ENCODE measurements at regions not wholly inside any gene's neighbourhood (a gene's known extent, or its start where the extent isn't known, plus 50 kb on each side); places are given as distances from the start of the nearest gene placed in this dataset.

DNA sequence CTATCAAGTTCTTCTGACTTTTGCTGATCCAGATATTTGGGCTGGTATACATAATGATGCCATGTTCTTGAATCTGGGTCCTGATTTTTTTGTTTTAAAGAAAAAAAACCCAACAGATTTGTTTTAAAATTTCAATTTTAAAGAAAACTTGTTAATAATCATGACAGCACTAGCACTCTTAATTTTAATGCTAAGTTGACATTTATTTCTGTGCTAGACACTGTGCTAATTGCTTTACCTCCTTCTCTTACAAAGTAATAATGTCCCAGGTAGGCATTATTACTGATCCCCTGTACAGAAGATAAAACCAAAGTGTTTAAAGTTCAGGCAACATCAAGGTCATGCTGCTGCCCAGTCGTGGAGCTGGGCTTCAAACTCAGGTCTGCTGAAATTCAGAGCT is 101.9 kb downstream of the ZNF608 start:
- DNase-seq: no peak

DNA sequence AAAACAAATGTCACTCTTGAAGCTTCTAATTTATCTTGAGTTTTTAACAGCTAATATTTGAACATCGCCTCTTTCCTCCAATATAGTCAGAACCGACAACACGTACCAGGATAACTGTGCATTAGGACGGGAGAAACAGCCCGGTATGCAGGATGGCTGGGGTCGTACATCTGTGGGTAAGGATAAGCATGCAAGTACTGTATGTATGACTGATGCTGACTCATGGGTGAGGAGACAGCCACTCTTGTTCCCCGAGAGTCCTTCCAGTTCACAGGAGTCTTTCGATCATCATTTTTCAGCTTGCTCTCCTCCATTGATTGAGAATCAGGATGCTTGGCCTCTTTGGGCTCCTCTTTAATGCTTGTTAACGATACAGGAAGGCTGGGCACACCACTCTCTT is 102.3 kb downstream of the ZNF608 start:
- no peak for DNase-seq

- no peak for DNase-seq
Observed at GRCh38 chr5:124643336-124643735, 103.1 kb downstream of the ZNF608 start.

GRCh38 chr5:124642151-124642550 is 104.3 kb downstream of the ZNF608 start:
- no peak for DNase-seq

- DNase-seq: no peak
Observed at GRCh38 chr5:124641154-124641792, 105.2 kb downstream of the ZNF608 start.

DNA sequence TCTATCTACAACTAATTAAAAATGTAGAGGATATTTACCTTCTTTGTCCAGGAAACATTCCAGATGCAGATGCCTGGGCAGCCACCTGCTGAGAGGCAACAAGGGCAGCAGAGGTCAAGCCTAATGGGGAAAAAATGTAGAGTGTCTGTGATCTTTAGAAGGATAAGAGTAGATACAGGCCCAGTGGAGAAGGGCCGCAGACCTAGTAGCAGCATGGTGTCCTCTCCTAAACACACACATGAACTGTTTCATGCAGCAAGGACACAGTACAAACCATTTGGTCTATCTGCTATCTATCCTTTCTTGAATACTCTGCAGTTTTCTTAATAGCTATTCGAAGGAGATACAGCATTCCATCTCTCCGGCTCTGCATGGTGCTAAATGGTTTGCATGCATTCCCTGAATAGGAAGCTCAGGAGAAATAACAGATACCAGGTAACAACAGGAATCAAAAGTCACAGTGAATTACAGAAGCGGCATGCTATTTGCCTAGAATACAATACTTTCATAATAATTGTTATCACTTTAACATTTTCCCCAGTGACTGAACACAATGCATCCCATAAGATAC is 107.3 kb downstream of the ZNF608 start:
- no peak for DNase-seq

DNA sequence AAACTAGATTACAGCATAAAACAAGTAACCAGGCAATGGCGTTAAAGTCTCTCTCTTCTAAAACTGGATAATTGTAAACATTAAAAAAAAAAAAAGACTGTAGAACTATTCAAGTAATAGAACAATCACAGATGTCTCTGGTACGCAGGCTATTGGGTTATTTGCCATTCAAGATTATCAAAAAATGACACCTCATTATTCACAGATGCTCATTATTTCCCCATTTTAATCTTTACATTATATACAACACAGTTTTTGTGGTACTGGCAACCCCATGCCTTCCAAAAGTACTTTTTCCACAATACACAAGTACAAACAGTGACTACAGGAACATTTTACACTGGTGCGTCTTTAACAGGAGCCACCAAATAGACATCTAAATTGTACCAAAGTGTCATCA is 109.4 kb downstream of the ZNF608 start:
- no peak for DNase-seq

DNA sequence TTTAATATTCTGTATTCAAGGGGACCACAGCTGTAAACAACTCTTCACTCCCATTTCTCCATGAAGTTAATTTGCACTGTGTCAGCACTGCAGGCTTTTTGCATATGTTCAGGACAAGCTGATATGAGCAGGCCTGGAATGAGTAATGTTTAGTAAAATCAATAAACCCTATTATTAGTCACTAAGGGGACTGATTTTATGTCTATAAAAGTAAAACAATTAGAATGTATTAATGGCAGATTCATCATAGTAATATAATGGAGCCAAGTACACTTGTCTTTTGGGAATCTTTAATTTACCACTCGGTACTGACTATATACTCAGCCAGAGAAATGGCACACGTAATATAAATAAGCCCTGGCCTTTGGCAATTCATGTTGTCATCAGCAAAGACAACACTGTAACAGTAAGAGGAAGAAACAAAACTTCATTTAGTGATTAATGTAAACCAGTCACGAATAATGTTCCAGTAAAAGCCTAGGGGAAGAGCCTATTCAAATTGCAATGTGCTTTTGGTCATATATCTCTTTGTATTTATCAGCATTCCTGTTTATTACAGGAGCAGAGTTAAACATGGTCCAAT is 111.6 kb downstream of the ZNF608 start:
- no peak for DNase-seq

GRCh38 chr5:124634228-124634739 is 112.2 kb downstream of the ZNF608 start:
- no peak for DNase-seq

- no peak for DNase-seq
Observed at GRCh38 chr5:124633209-124633608, 113.2 kb downstream of the ZNF608 start.

- no peak for DNase-seq
Observed at GRCh38 chr5:124631874-124632550, 114.4 kb downstream of the ZNF608 start.

- DNase-seq: no peak
Observed at GRCh38 chr5:124630767-124631704, 115.4 kb downstream of the ZNF608 start.

DNA sequence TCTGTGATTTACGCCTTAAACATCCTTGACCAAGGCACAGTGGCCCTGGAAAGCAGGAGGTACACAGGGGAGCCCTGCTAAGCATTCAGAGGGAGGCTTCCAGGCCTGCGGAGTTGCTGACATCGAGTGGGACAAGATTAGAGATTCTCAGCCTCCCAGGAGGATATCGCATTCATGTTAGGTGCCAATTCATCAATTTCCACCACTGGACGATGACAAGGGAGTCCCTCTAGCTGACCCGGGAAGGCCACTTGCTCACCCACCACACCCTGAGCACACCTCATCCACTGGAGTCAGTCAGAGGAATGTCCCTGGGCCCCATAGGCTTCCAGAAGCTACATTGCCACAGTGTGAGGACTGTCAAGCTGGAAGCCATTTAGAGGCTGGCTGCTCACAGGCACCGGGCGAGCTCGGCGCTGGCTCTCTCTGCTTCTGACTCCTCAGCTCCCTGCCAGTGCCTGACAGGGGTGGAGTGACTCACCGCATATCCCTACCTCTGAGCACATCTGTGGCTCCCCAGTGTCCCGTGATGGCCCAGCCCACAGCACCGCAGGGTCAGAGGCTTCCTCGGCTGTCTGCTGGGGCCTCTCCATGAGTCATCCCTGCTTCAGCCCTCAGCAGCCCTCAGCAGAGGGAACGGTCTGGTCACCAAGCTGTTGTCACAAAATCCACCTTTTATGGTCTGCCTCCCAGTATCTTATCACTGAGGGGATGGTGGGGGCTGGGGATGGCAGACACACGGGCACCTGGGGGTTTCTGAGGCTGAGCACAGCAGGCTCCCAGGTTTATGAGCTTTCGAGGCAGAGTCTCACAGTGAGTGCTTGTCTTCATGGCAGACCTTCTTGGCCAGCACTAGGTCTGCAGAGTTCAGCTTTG is 117.5 kb downstream of the ZNF608 start:
- DNase-seq: no peak

- no peak for DNase-seq
Observed at GRCh38 chr5:124627815-124628595, 118.4 kb downstream of the ZNF608 start.

GRCh38 chr5:124626053-124626452 is 120.4 kb downstream of the ZNF608 start:
- no peak for DNase-seq

GRCh38 chr5:124623265-124623664 is 123.2 kb downstream of the ZNF608 start:
- no peak for DNase-seq

- DNase-seq: no peak
Observed at GRCh38 chr5:124622851-124623250, 123.6 kb downstream of the ZNF608 start.

GRCh38 chr5:124621279-124621678 is 125.2 kb downstream of the ZNF608 start:
- no peak for DNase-seq

- DNase-seq: no peak
Observed at GRCh38 chr5:124620743-124621142, 125.7 kb downstream of the ZNF608 start.

GRCh38 chr5:124619121-124619520 is 127.3 kb downstream of the ZNF608 start:
- DNase-seq: no peak

- DNase-seq: no peak
Observed at GRCh38 chr5:124617787-124618186, 128.7 kb downstream of the ZNF608 start.
